Ascending aorta (tissue), 2 donors: ENCODE measurements at regions not wholly inside any gene's neighbourhood (a gene's known extent, or its start where the extent isn't known, plus 50 kb on each side); places are given as distances from the start of the nearest gene placed in this dataset.

ENCODE experiments used
- DNase-seq, 2 donors: peaks; one replicate each; pipeline ENCODE4 v3.0.0-alpha.2; 2019; ENCODE audit warnings: low spot score in 2 of 2
- H3K27ac ChIP-seq, 2 donors: fragments of 200-600 bp; sonication (generic); one replicate each; pipeline ENCODE4 v1.5.1; 2016 to 2017; ENCODE audit warnings: mild to moderate bottlenecking in 1 of 2
- H3K27me3 ChIP-seq: fragments of 200-600 bp; sonication (generic); one replicate; pipeline ENCODE4 v1.5.1; 2017
- H3K36me3 ChIP-seq, 2 donors: fragments of 200-600 bp; sonication (generic); one replicate each; pipeline ENCODE4 v1.5.1; 2016
- H3K4me1 ChIP-seq, 2 donors: fragments of 200-600 bp; sonication (generic); one replicate each; pipeline ENCODE4 v1.5.1; 2016 to 2017; ENCODE audit warnings: mild to moderate bottlenecking in 1 of 2
- H3K4me3 ChIP-seq, 2 donors: fragments of 200-600 bp; sonication (generic); one replicate each; pipeline ENCODE4 v1.5.1; 2016 to 2017; ENCODE audit warnings: mild to moderate bottlenecking in 1 of 2
- H3K9me3 ChIP-seq, 2 donors: fragments of 200-600 bp; sonication (generic); one replicate each; pipeline ENCODE4 v1.5.1; 2016
- CTCF ChIP-seq, 3 experiments: fragments of 200-600 bp in 2 of 3; fragments of 450-650 bp in 1 of 3; sonication (generic) in 2 of 3; IDR thresholded peaks; one replicate each; pipeline ENCODE4 v1.5.1; 2016 to 2019; ENCODE audit warnings: antibody characterized with exemption in 3 of 3, mild to moderate bottlenecking in 1 of 3, moderate library complexity in 1 of 3
- intact Hi-C: fragments of 100-400 bp; cut with DNase I; formaldehyde crosslinking; loops from one replicate; pipeline ENCODE4 v1.15.1; 2023

DNA sequence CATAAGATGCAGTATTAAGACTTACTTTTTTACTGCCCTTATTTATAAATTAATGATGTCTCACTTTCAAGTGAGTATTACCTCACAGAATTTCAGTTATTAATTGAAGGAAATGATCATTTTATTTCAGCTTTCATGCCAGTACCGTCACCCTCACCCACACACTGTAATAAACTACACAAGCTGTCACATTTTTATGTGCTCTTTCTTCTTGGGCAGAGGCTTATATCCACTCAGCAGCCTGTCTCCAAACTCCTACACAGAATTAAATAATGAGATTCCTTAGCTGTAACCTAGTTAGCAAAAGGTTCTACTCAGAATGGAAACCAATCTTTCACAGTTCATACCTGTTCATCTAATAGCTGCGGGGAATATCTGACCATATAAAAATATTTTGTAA is 1915.8 kb upstream of the CDH6 start:
- Histone ChIP-seq H3K27ac (no peak overlapping the region), H3K4me3 (no peak overlapping the region), H3K27me3 (no peaks in the 10 kb centered on the region), H3K4me1 (no peaks in the 10 kb centered on the region), H3K9me3 (no peaks in the 10 kb centered on the region), H3K36me3 (no peaks in the 10 kb centered on the region)
- TF ChIP-seq CTCF (IDR thresholded peaks at IDR 0.05), result no peak
- intact Hi-C loops, result no loop called here
- no peak for DNase-seq

GRCh38 chr5:29276371-29276770 is 1917.1 kb upstream of the CDH6 start:
- Histone ChIP-seq H3K27ac (no peak overlapping the region), H3K9me3 (no peaks in the 10 kb centered on the region), H3K4me1 (no peaks in the 10 kb centered on the region), H3K36me3 (no peaks in the 10 kb centered on the region), H3K27me3 (no peaks in the 10 kb centered on the region), H3K4me3 (no peak overlapping the region)
- TF ChIP-seq CTCF (IDR thresholded peaks at IDR 0.05), result no peak
- DNase-seq, result no peak
- intact Hi-C loops, result no loop called here

DNA sequence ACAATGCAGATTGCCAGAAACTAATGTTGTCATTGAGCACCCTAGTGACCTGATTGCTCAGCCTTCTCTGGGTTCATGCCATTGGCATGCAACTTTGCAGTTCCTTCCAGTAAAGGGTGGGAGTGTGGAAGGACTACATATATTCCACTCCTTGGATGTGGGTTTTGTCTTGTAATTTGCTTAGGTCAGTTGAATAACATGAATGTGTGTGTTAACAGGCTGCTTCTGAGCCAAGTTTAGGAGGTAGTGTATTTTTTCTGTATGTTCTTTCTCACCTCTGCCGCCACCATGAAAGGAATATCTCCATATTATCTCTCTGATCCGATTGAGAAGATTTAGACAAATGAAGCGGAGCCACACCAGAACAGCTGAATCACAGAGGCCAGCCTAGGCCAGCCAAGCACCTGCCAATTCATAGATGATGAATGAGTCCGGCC is 1929.6 kb upstream of the CDH6 start:
- no peaks in the 10 kb centered on the region for H3K27me3 ChIP-seq
- TF ChIP-seq CTCF (IDR thresholded peaks at IDR 0.05), result no peak
- DNase-seq, result no peak
- no peaks in the 10 kb centered on the region for H3K36me3 ChIP-seq
- intact Hi-C loops, result no loop called here
- no peaks in the 10 kb centered on the region for H3K9me3 ChIP-seq
- no peaks in the 10 kb centered on the region for H3K4me1 ChIP-seq
- H3K4me3 ChIP-seq, result no peak overlapping the region
- H3K27ac ChIP-seq, result no peak overlapping the region

- no peaks in the 10 kb centered on the region for H3K4me1 ChIP-seq
- no peaks in the 10 kb centered on the region for H3K9me3 ChIP-seq
- H3K27ac ChIP-seq, result no peak overlapping the region
- intact Hi-C loops, result no loop called here
- no peaks in the 10 kb centered on the region for H3K36me3 ChIP-seq
- no peak overlapping the region for H3K4me3 ChIP-seq
- DNase-seq, result no peak
- TF ChIP-seq CTCF (IDR thresholded peaks at IDR 0.05), result no peak
- no peaks in the 10 kb centered on the region for H3K27me3 ChIP-seq
These were observed 1931.0 kb upstream of the CDH6 start for GRCh38 chr5:29262339-29263123.

DNA sequence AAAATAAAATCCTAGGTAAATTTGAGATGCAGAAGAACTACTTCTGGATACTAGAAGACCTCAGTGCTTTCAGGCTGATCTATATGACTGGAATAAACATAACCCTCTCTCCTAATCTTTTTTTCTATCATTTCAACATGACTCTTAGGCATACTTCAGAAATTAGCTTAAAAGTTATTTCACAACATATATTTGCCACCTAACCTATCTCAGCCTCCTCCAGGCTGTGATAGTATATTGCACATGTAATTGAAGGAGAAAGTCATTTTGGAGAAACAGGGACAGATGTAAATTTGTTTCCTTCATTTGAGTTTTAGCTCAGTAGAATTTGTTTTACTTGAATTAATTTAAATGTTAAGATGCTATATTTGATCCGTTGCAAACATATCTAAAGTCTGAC is 1932.3 kb upstream of the CDH6 start:
- Histone ChIP-seq H3K4me1 (no peaks in the 10 kb centered on the region), H3K27me3 (no peaks in the 10 kb centered on the region), H3K27ac (no peak overlapping the region), H3K36me3 (no peaks in the 10 kb centered on the region), H3K9me3 (no peaks in the 10 kb centered on the region), H3K4me3 (no peak overlapping the region)
- TF ChIP-seq CTCF (IDR thresholded peaks at IDR 0.05), result no peak
- intact Hi-C loops, result no loop called here
- no peak for DNase-seq

DNA sequence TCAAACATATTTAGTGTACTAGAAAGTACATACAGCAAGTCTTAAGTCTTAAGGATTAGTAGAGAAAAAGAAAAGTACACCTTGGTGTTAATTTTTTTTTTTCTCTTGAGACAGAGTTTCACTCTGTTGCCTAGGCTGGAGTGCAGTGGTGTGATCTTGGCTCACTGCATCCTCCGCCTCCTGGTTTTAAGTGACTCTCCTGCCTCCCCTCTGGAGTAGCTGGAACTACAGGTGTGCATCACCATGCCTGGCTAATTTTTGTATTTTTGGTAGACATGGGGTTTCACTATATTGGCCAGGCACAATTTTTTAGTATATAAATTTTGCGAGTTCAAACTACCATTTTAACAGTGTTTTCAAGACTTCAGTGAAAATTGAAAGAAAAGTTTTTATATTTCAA is 1941.1 kb upstream of the CDH6 start:
- intact Hi-C loops, result no loop called here
- H3K27ac ChIP-seq, result no peak overlapping the region

More for the DNA sequence above, 1941.1 kb upstream of the CDH6 start:
- TF ChIP-seq CTCF (IDR thresholded peaks at IDR 0.05), result no peak
- H3K4me3 ChIP-seq, result no peak overlapping the region
- H3K9me3 ChIP-seq, result no peaks in the 10 kb centered on the region
- no peaks in the 10 kb centered on the region for H3K4me1 ChIP-seq
- H3K36me3 ChIP-seq, result no peaks in the 10 kb centered on the region
- DNase-seq, result no peak
- no peaks in the 10 kb centered on the region for H3K27me3 ChIP-seq
